CD14-positive monocyte (primary cell): ENCODE measurements at regions not wholly inside any gene's neighbourhood (a gene's known extent, or its start where the extent isn't known, plus 50 kb on each side); places are given as distances from the start of the nearest gene placed in this dataset.

ENCODE experiments used
- DNase-seq, 3 donors: peaks; one replicate each; pipeline ENCODE4 v3.0.0-alpha.2; 2011 to 2022
- H2AFZ ChIP-seq: 2 replicates; pipeline ENCODE4 v1.6.0; 2012; ENCODE audit warnings: mild to moderate bottlenecking, low read depth, low read length, inconsistent platforms; ENCODE audit not compliant: insufficient read depth, poor library complexity, severe bottlenecking
- H3K27ac ChIP-seq, 2 donors: 1 replicate in 1 of 2; 2 replicates in 1 of 2; pipeline ENCODE4 v1.5.1; 2012 to 2013; ENCODE audit warnings: low read length in 2 of 2, control low read depth in 1 of 2, inconsistent platforms in 1 of 2, low read depth in 1 of 2, mild to moderate bottlenecking in 1 of 2
- H3K27me3 ChIP-seq, 2 donors: one replicate each; pipeline versions ENCODE4 v1.6.0 to v1.6.1; 2011 to 2013; ENCODE audit warnings: low read length in 2 of 2; ENCODE audit not compliant: control insufficient read depth in 2 of 2, insufficient read depth in 2 of 2
- H3K36me3 ChIP-seq, 2 donors: replicated peaks in 1 of 2; 1 replicate in 1 of 2; 2 replicates in 1 of 2; pipeline versions ENCODE4 v1.5.1 to v1.6.1; 2012 to 2013; ENCODE audit warnings: low read length in 2 of 2, control low read depth in 1 of 2, inconsistent platforms in 1 of 2, mild to moderate bottlenecking in 1 of 2; ENCODE audit not compliant: insufficient read depth in 2 of 2, control insufficient read depth in 1 of 2
- H3K4me1 ChIP-seq, 2 donors: 1 replicate in 1 of 2; 2 replicates in 1 of 2; pipeline versions ENCODE4 v1.5.1 to v1.6.1; 2012 to 2013; ENCODE audit warnings: low read length in 2 of 2, control low read depth in 1 of 2, inconsistent platforms in 1 of 2, mild to moderate bottlenecking in 1 of 2, moderate library complexity in 1 of 2; ENCODE audit not compliant: insufficient read depth in 2 of 2, control insufficient read depth in 1 of 2
- H3K4me2 ChIP-seq: replicated peaks from 2 replicates; pipeline ENCODE3; 2012; ENCODE audit warnings: low read length, moderate library complexity, mild to moderate bottlenecking; ENCODE audit not compliant: poor library complexity, severe bottlenecking; ENCODE audit errors: extremely low read depth
- H3K4me3 ChIP-seq, 3 experiments: fragments of 200-600 bp in 1 of 3; sonication (generic) in 1 of 3; replicated peaks in 1 of 3; 1 replicate in 2 of 3; 2 replicates in 1 of 3; pipeline ENCODE4 v1.5.1; 2011 to 2013; ENCODE audit warnings: low read length in 3 of 3, mild to moderate bottlenecking in 3 of 3, control low read depth in 2 of 3, low read depth in 2 of 3, inconsistent platforms in 1 of 3, moderate library complexity in 1 of 3
- H3K79me2 ChIP-seq: 2 replicates; pipeline ENCODE4 v1.6.0; 2012; ENCODE audit warnings: mild to moderate bottlenecking, control low read depth, inconsistent platforms, low read length, moderate library complexity; ENCODE audit not compliant: insufficient read depth
- H3K9ac ChIP-seq: 2 replicates; pipeline ENCODE4 v1.6.0; 2017; ENCODE audit warnings: low read length, mild to moderate bottlenecking; ENCODE audit not compliant: insufficient read depth, poor library complexity, severe bottlenecking
- H3K9me3 ChIP-seq, 2 donors: replicated peaks in 1 of 2; 1 replicate in 1 of 2; 2 replicates in 1 of 2; pipeline versions ENCODE4 v1.5.1 to v1.6.1; 2012 to 2013; ENCODE audit warnings: low read length in 2 of 2, control low read depth in 1 of 2; ENCODE audit not compliant: control insufficient read depth in 1 of 2, insufficient read depth in 1 of 2
- H4K20me1 ChIP-seq: 2 replicates; pipeline ENCODE4 v1.6.0; 2012; ENCODE audit warnings: mild to moderate bottlenecking, low read length, control low read depth, moderate library complexity; ENCODE audit not compliant: insufficient read depth
- H3K27ac Mint-ChIP-seq, 7 donors: one replicate each; pipeline ENCODE4 v1.8.0; 2020; ENCODE audit warnings: mild to moderate bottlenecking in 7 of 7, mixed read lengths in 7 of 7, moderate library complexity in 6 of 7, inconsistent platforms in 2 of 7
- H3K27me3 Mint-ChIP-seq, 3 donors: one replicate each; pipeline ENCODE4 v1.8.0; 2021 to 2022; ENCODE audit warnings: low read depth in 3 of 3, mild to moderate bottlenecking in 3 of 3, mixed read lengths in 3 of 3, moderate library complexity in 3 of 3, inconsistent platforms in 1 of 3
- H3K36me3 Mint-ChIP-seq, 2 donors: one replicate each; pipeline ENCODE4 v1.8.0; 2020; ENCODE audit warnings: mixed read lengths in 2 of 2, inconsistent platforms in 1 of 2, mild to moderate bottlenecking in 1 of 2
- H3K4me1 Mint-ChIP-seq: one replicate; pipeline ENCODE4 v1.8.0; 2020; ENCODE audit warnings: mild to moderate bottlenecking, mixed read lengths
- H3K4me3 Mint-ChIP-seq, 2 donors: one replicate each; pipeline ENCODE4 v1.8.0; 2020; ENCODE audit warnings: mild to moderate bottlenecking in 2 of 2, mixed read lengths in 2 of 2, moderate library complexity in 1 of 2
- H3K9me3 Mint-ChIP-seq, 7 donors: one replicate each; pipeline ENCODE4 v1.8.0; 2020 to 2022; ENCODE audit warnings: mixed read lengths in 7 of 7, mild to moderate bottlenecking in 6 of 7, moderate library complexity in 6 of 7, inconsistent platforms in 2 of 7
- WGBS: methylation state at CpG from one replicate; pipeline ENCODE4 v1.1.5; 2013; ENCODE audit warnings: missing lambda C conversion rate; ENCODE audit not compliant: insufficient coverage; 5-methylcytosine and 5-hydroxymethylcytosine counted together
- intact Hi-C, 2 donors: fragments of 100-400 bp; cut with micrococcal nuclease; formaldehyde crosslinking; loops; one replicate each; pipeline versions ENCODE4 v1.15.0 to v1.15.1; 2023
- TF ChIP-seq, protein P1 (sequence below): fragments of 200-600 bp; IDR thresholded peaks from one replicate; pipeline ENCODE4 v1.8.0; 2022; ENCODE audit warnings: antibody characterized with exemption, mild to moderate bottlenecking

DNA sequence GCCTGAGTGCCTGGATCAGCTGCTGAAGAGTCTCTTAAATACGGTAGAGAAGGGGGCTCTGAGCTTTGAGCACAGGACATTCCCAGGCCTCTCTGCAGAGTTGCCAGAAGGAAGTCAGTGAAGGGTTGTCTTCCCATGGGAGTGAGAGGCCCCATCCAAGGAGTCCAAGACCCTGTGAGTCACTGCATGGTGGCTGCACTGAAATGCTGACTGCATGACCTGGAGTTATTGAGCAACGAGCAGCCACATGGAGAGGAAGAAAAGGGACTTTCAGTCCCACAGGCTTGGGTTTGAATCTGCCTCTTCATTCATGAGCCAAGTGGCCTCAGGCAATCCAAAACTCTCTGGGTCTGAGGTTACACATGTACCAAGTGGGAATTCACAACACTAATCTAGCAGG lies 69.6 kb upstream of the RASGRF1 start:
- peaks cover 2 to 10% (median 7%) of the 10 kb centered on the region in 3 donors for H3K27me3 Mint-ChIP-seq
- Histone ChIP-seq H3K4me3 (no peak overlapping the region), H4K20me1 (no peaks in the 10 kb centered on the region), H3K79me2 (no peaks in the 10 kb centered on the region), H3K4me2 (no peak overlapping the region), H3K9me3 (no peaks in the 10 kb centered on the region), H3K4me1 (no peaks in the 10 kb centered on the region), H3K36me3 (no peaks in the 10 kb centered on the region), H3K27me3 (no peaks in the 10 kb centered on the region), H2AFZ (no peak overlapping the region), H3K27ac (no peak overlapping the region), H3K9ac (no peak overlapping the region)
- no peaks in the 10 kb centered on the region for H3K36me3 Mint-ChIP-seq
- TF ChIP-seq, protein P1, sequence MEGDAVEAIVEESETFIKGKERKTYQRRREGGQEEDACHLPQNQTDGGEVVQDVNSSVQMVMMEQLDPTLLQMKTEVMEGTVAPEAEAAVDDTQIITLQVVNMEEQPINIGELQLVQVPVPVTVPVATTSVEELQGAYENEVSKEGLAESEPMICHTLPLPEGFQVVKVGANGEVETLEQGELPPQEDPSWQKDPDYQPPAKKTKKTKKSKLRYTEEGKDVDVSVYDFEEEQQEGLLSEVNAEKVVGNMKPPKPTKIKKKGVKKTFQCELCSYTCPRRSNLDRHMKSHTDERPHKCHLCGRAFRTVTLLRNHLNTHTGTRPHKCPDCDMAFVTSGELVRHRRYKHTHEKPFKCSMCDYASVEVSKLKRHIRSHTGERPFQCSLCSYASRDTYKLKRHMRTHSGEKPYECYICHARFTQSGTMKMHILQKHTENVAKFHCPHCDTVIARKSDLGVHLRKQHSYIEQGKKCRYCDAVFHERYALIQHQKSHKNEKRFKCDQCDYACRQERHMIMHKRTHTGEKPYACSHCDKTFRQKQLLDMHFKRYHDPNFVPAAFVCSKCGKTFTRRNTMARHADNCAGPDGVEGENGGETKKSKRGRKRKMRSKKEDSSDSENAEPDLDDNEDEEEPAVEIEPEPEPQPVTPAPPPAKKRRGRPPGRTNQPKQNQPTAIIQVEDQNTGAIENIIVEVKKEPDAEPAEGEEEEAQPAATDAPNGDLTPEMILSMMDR: no peak
- no peak overlapping the region for H3K27ac Mint-ChIP-seq
- no peaks in the 10 kb centered on the region for H3K4me1 Mint-ChIP-seq
- 95% methylated on average over 2 of the region's 2 CpGs for whole genome bisulfite sequencing
- peaks cover 0 to 8% (median 0%) of the 10 kb centered on the region in 7 donors for H3K9me3 Mint-ChIP-seq
- no peak for DNase-seq
- intact Hi-C loops: no loop called here
- H3K4me3 Mint-ChIP-seq: no peak overlapping the region

DNA sequence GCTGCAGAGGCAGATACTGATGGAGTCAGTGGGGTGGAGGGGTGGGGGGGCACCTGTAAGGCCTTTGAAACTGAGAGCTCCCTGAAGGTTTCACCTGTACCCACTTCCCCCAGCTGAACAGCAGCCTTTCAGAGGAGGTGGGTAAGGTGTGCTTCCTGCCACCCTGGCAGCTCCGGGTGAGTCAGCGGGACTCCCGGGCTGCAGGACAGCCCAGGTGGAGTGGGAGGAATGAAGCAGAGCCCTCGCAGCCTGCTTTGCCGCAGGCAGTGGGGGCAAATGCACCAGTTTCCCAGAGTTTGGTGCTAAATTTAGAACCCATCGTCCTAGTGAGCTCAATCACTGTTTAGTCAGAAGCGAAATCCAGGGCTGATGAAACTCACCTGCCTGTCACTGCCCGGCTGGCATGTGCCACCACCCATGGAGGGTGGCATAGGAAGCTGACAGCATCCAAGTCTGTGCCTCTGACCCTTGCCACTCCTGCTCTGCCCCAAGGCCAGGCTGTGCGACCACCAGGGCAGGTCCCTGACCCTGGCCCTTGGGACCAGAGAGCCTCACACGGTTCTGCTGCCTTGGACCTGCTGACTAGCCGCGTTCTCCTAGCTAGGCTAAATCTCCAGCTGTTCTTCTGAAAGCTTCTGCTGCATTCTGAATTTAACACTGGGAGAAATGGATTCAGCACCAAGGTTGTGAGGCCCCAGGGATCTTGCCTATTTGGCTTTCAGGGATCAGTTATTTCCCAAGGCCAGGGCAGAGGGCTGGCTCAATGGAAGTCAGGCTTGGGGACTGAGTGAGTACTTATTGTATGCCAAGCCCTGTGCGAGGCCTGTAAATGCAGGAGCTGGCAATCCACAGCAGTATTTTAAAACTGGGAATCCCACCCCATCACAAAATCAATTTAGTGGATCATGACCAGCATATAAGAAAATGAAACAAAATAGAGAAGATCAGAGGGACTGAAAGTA lies 67.3 kb upstream of the RASGRF1 start:
- Histone ChIP-seq H3K9ac (no peak overlapping the region), H3K9me3 (no peaks in the 10 kb centered on the region), H3K27ac (no peak overlapping the region), H4K20me1 (no peaks in the 10 kb centered on the region), H3K27me3 (peaks cover 5 to 8% of the 10 kb centered on the region in 2 donors), H3K4me3 (no peak overlapping the region), H3K4me2 (no peak overlapping the region), H3K79me2 (no peaks in the 10 kb centered on the region), H3K4me1 (no peaks in the 10 kb centered on the region), H3K36me3 (no peaks in the 10 kb centered on the region), H2AFZ (no peak overlapping the region)
- Mint-ChIP-seq H3K4me1 (no peaks in the 10 kb centered on the region), H3K36me3 (no peaks in the 10 kb centered on the region), H3K4me3 (no peak overlapping the region), H3K27ac (no peak overlapping the region), H3K27me3 (peaks cover 6 to 11% (median 10%) of the 10 kb centered on the region in 3 donors), H3K9me3 (no peaks in the 10 kb centered on the region)
- 92% methylated on average over 11 of the region's 13 CpGs for whole genome bisulfite sequencing
- intact Hi-C loops: no loop called here
- no peak for DNase-seq
- TF ChIP-seq, protein P1: no peak
